Prostate gland (tissue), 2 donors: ENCODE measurements at regions not wholly inside any gene's neighbourhood (a gene's known extent, or its start where the extent isn't known, plus 50 kb on each side); places are given as distances from the start of the nearest gene placed in this dataset.

Experiments used
- POLR2A ChIP-seq: fragments of 450-650 bp; IDR thresholded peaks from one replicate; pipeline ENCODE4 v1.6.1; 2016; ENCODE audit warnings: antibody characterized with exemption, mild to moderate bottlenecking
- TF ChIP-seq, protein P1 (sequence below), 4 experiments: fragments of 200-600 bp in 2 of 4; fragments of 450-650 bp in 2 of 4; sonication (generic) in 2 of 4; IDR thresholded peaks; 1 replicate in 3 of 4; 2 replicates in 1 of 4; pipeline ENCODE4 v1.5.1; 2016 to 2019; ENCODE audit warnings: antibody characterized with exemption in 4 of 4, mild to moderate bottlenecking in 2 of 4, moderate library complexity in 2 of 4

DNA sequence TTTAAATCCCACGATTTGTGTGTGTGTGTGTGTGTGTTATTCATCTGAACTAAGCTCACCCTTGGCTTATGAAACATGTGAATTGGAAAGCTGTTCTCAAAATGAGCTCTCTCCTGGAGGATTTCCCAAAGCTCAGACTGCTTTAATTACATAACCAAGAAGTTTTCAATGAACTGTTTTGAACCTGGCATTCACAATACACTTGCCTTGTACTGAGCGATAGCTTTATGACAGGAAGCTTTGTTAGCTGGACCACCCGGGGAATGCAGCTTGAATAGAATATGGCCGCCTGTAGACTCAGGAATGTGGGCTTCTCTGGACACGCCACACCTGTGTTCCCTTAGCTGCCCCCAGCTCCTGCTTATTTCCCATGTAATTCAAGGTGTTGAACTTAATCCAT lies 71.4 kb upstream of the PREP start:
- TF ChIP-seq, protein P1, sequence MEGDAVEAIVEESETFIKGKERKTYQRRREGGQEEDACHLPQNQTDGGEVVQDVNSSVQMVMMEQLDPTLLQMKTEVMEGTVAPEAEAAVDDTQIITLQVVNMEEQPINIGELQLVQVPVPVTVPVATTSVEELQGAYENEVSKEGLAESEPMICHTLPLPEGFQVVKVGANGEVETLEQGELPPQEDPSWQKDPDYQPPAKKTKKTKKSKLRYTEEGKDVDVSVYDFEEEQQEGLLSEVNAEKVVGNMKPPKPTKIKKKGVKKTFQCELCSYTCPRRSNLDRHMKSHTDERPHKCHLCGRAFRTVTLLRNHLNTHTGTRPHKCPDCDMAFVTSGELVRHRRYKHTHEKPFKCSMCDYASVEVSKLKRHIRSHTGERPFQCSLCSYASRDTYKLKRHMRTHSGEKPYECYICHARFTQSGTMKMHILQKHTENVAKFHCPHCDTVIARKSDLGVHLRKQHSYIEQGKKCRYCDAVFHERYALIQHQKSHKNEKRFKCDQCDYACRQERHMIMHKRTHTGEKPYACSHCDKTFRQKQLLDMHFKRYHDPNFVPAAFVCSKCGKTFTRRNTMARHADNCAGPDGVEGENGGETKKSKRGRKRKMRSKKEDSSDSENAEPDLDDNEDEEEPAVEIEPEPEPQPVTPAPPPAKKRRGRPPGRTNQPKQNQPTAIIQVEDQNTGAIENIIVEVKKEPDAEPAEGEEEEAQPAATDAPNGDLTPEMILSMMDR (IDR thresholded peaks at IDR 0.05): no peak
- TF ChIP-seq POLR2A: no peak
